H1 (cell line): ENCODE measurements at regions not wholly inside any gene's neighbourhood (a gene's known extent, or its start where the extent isn't known, plus 50 kb on each side); places are given as distances from the start of the nearest gene placed in this dataset.

Experiments
- CTCF ChIA-PET: fragments of 300-600 bp; sonication (Branson Sonifier 250); formaldehyde crosslinking; loops from one replicate; lab custom pipeline; 2021; ENCODE audit not compliant: partially characterized antibody; lab: Charles Lee
- POLR2A ChIA-PET: fragments of 300-600 bp; sonication (Branson Sonifier 250); formaldehyde crosslinking; loops from one replicate; lab custom pipeline; 2021; ENCODE audit warnings: inconsistent platforms; ENCODE audit not compliant: partially characterized antibody; lab: Charles Lee
- DNase-seq, 2 experiments: peaks; one replicate each; pipeline versions ENCODE4 v3.0.0 to v3.0.0-alpha.2; 2010 to 2022; ENCODE audit warnings: low spot score in 2 of 2, low read depth in 1 of 2, mixed read lengths in 1 of 2
- FAIRE-seq: peaks from 2 replicates; lab custom pipeline; 2011; peaks lifted over from hg19 to GRCh38; lab: Jason Lieb, UNC
- H2AFZ ChIP-seq: 2 replicates; pipeline ENCODE4 v1.8.1; 2012; ENCODE audit warnings: low read length, inconsistent platforms
- H2AK5ac ChIP-seq: 2 replicates; pipeline ENCODE4 v1.6.1; 2013; ENCODE audit warnings: low read depth, low read length
- H2BK120ac ChIP-seq: replicated peaks from 2 replicates; pipeline ENCODE3; 2013; ENCODE audit warnings: low read depth, low read length, inconsistent platforms
- H2BK12ac ChIP-seq: 2 replicates; pipeline ENCODE4 v1.6.1; 2013; ENCODE audit warnings: low read depth, low read length
- H2BK15ac ChIP-seq: 2 replicates; pipeline ENCODE4 v1.6.1; 2013; ENCODE audit warnings: low read length
- H2BK20ac ChIP-seq: 2 replicates; pipeline ENCODE4 v1.6.1; 2013; ENCODE audit warnings: low read length
- H2BK5ac ChIP-seq: 2 replicates; pipeline ENCODE4 v1.6.1; 2013; ENCODE audit warnings: low read depth, low read length
- H3K14ac ChIP-seq: 2 replicates; pipeline ENCODE4 v1.6.1; 2013; ENCODE audit warnings: inconsistent platforms; ENCODE audit not compliant: insufficient read length
- H3K18ac ChIP-seq: 2 replicates; pipeline ENCODE4 v1.6.1; 2013; ENCODE audit warnings: low read length; ENCODE audit errors: extremely low read depth
- H3K23ac ChIP-seq: 2 replicates; pipeline ENCODE4 v1.6.1; 2013; ENCODE audit warnings: inconsistent platforms; ENCODE audit not compliant: insufficient read length
- H3K23me2 ChIP-seq: 2 replicates; pipeline ENCODE4 v1.6.1; 2013; ENCODE audit warnings: low read depth, low read length
- H3K27ac ChIP-seq: 2 replicates; pipeline ENCODE4 v1.6.1; 2011; ENCODE audit warnings: low read depth, low read length, inconsistent platforms
- H3K27me3 ChIP-seq, 4 experiments: replicated peaks in 1 of 4; 1 replicate in 1 of 4; 2 replicates in 3 of 4; pipeline versions ENCODE4 v1.6.1 to v1.8.1; 2011 to 2013; ENCODE audit warnings: low read length in 3 of 4, mild to moderate bottlenecking in 3 of 4, inconsistent platforms in 2 of 4, mixed read lengths in 2 of 4, moderate library complexity in 1 of 4; ENCODE audit not compliant: control insufficient read depth in 3 of 4, insufficient read depth in 3 of 4; ENCODE audit errors: extremely low read depth in 1 of 4
- H3K36me3 ChIP-seq, 4 experiments: 2 replicates each; pipeline versions ENCODE4 v1.6.1 to v1.8.1; 2011 to 2013; ENCODE audit warnings: mild to moderate bottlenecking in 4 of 4, low read length in 3 of 4, moderate library complexity in 2 of 4, control low read depth in 1 of 4, inconsistent platforms in 1 of 4; ENCODE audit not compliant: insufficient read depth in 4 of 4, control insufficient read depth in 2 of 4
- H3K4ac ChIP-seq: replicated peaks from 2 replicates; pipeline ENCODE3; 2013; ENCODE audit warnings: low read length, low read depth, mixed read lengths, inconsistent platforms; ENCODE audit not compliant: insufficient read length
- H3K4me1 ChIP-seq, 4 experiments: replicated peaks in 1 of 4; 1 replicate in 1 of 4; 2 replicates in 3 of 4; pipeline versions ENCODE4 v1.6.1 to v1.8.1; 2011 to 2013; ENCODE audit warnings: low read length in 3 of 4, inconsistent platforms in 2 of 4, mixed read lengths in 1 of 4; ENCODE audit not compliant: insufficient read depth in 4 of 4, control insufficient read depth in 3 of 4
- H3K4me2 ChIP-seq, 2 experiments: 2 replicates each; pipeline versions ENCODE4 v1.6.1 to v1.8.1; 2011 to 2013; ENCODE audit warnings: low read depth in 2 of 2, low read length in 2 of 2, control low read depth in 1 of 2, inconsistent platforms in 1 of 2, mild to moderate bottlenecking in 1 of 2; ENCODE audit not compliant: insufficient read depth in 1 of 2
- H3K4me3 ChIP-seq, 4 experiments: fragments of 200-600, 300-600 bp in 1 of 4; sonication (generic), shearing (Covaris generic), sonication (Bioruptor Twin) in 1 of 4; 2 replicates each; pipeline versions ENCODE4 v1.5.1 to v1.8.1; 2011 to 2016; ENCODE audit warnings: low read length in 4 of 4, low read depth in 3 of 4, control low read depth in 2 of 4, inconsistent platforms in 2 of 4, mild to moderate bottlenecking in 2 of 4, mixed read lengths in 1 of 4, moderate library complexity in 1 of 4; ENCODE audit not compliant: insufficient read depth in 2 of 4; ENCODE audit errors: extremely low read depth in 1 of 4
- H3K56ac ChIP-seq: replicated peaks from 2 replicates; pipeline ENCODE3; 2013; ENCODE audit warnings: low read depth, mild to moderate bottlenecking, mixed read lengths, low read length, inconsistent platforms; ENCODE audit not compliant: insufficient read length
- H3K79me1 ChIP-seq: 2 replicates; pipeline ENCODE4 v1.6.1; 2013; ENCODE audit warnings: low read depth, low read length, control low read depth
- H3K79me2 ChIP-seq, 2 experiments: 2 replicates each; pipeline versions ENCODE4 v1.6.1 to v1.8.1; 2012 to 2013; ENCODE audit warnings: low read length in 2 of 2, mild to moderate bottlenecking in 2 of 2, inconsistent platforms in 1 of 2; ENCODE audit not compliant: insufficient read depth in 2 of 2, control insufficient read depth in 1 of 2
- H3K9ac ChIP-seq, 4 experiments: replicated peaks in 1 of 4; 1 replicate in 1 of 4; 2 replicates in 3 of 4; pipeline versions ENCODE4 v1.6.1 to v1.8.1; 2011 to 2013; ENCODE audit warnings: low read depth in 3 of 4, low read length in 3 of 4, control low read depth in 2 of 4, mild to moderate bottlenecking in 2 of 4, moderate library complexity in 2 of 4, inconsistent platforms in 1 of 4; ENCODE audit errors: extremely low read depth in 1 of 4
- H3K9me3 ChIP-seq, 2 experiments: 2 replicates each; pipeline versions ENCODE4 v1.6.1 to v1.8.1; 2012 to 2013; ENCODE audit warnings: mild to moderate bottlenecking in 2 of 2, moderate library complexity in 2 of 2, control low read depth in 1 of 2, inconsistent platforms in 1 of 2, low read depth in 1 of 2, low read length in 1 of 2, mixed read lengths in 1 of 2; ENCODE audit not compliant: insufficient read depth in 2 of 2
- H4K20me1 ChIP-seq, 2 experiments: replicated peaks in 1 of 2; 2 replicates each; pipeline versions ENCODE3 to v1.8.1; 2011 to 2013; ENCODE audit warnings: inconsistent platforms in 2 of 2, low read length in 2 of 2, mild to moderate bottlenecking in 1 of 2; ENCODE audit not compliant: insufficient read depth in 2 of 2, control insufficient read depth in 1 of 2
- H4K5ac ChIP-seq: 2 replicates; pipeline ENCODE4 v1.6.1; 2013; ENCODE audit warnings: low read length, low read depth, mixed read lengths, inconsistent platforms; ENCODE audit not compliant: insufficient read length
- H4K8ac ChIP-seq: 2 replicates; pipeline ENCODE4 v1.8.0; 2013; ENCODE audit warnings: mild to moderate bottlenecking, moderate library complexity, low read length, inconsistent platforms; ENCODE audit not compliant: insufficient read depth; ENCODE audit errors: extremely low read depth
- H4K91ac ChIP-seq: replicated peaks from 2 replicates; pipeline ENCODE3; 2013; ENCODE audit warnings: low read length, mixed read lengths, inconsistent platforms; ENCODE audit not compliant: insufficient read length
- BCL11A ChIP-seq, 2 experiments: IDR thresholded peaks; one replicate each; pipeline ENCODE4 v1.6.1; 2011; ENCODE audit warnings: low read depth in 2 of 2, low read length in 2 of 2, mild to moderate bottlenecking in 2 of 2
- CEBPB ChIP-seq: IDR thresholded peaks from 2 replicates; pipeline ENCODE4 v1.6.1; 2012; ENCODE audit warnings: low read depth, low read length
- RAD21 ChIP-seq, 2 experiments: IDR thresholded peaks in 1 of 2; conservative IDR thresholded peaks in 1 of 2; 2 replicates each; pipeline ENCODE4 v1.6.1; 2011; ENCODE audit warnings: low read depth in 2 of 2, low read length in 2 of 2, improper control_type of control experiment in 1 of 2, inconsistent platforms in 1 of 2, mild to moderate bottlenecking in 1 of 2, moderate library complexity in 1 of 2
- WGBS, 2 experiments: shearing (Covaris generic) in 1 of 2; methylation state at CpG; one replicate each; pipeline versions ENCODE4 v1.1.6 to v1.1.7; 2013 to 2015; ENCODE audit warnings: low lambda C conversion rate in 2 of 2, mixed read lengths in 2 of 2, inconsistent platforms in 1 of 2, low coverage in 1 of 2, missing lambda C conversion rate in 1 of 2; ENCODE audit not compliant: insufficient replicate concordance in 2 of 2, insufficient coverage in 1 of 2, insufficient read length in 1 of 2; ENCODE audit errors: extremely low coverage in 1 of 2, missing lambda C conversion rate in 1 of 2; 5-methylcytosine and 5-hydroxymethylcytosine counted together

DNA sequence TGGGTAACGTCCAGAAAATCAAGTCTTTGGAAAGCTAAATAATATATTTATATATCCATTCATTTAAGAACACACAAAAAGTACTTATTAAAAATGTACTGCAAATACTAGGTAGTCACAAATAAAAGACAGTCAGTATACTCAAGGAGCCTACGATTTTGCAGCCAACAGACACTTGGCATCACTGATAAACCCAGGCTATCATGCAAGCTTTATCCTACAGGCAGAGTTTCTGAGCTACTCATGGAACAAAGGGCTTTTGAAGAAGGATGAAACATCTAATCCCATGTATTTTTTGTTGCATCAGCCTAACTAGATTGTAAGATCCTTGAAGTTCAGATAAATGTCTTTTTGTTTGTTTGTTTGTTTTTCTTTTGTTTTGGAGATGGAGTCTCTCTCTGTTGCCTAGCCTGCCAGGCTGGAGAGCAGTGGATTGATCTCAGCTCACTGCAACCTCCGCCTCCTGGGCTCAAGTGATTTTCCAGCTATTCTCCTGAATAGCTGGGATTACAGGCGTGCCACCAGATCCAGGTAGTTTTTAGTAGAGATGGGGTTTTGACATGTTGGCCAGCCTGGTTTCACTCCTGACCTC is 319.4 kb upstream of the MDFIC2 start:
- Histone ChIP-seq H3K27ac (no peak overlapping the region), H2BK15ac (no peak overlapping the region), H4K8ac (no peak overlapping the region), H3K4me1 (peaks cover 0 to 2% (median 0%) of the 10 kb centered on the region in 4 experiments; a peak in 2 of 7 replicates), H3K9me3 (no peaks in the 10 kb centered on the region), H3K4ac (no peak overlapping the region), H3K36me3 (no peaks in the 10 kb centered on the region), H3K56ac (no peak overlapping the region), H3K14ac (no peak overlapping the region), H3K18ac (no peak overlapping the region), H3K79me2 (no peaks in the 10 kb centered on the region), H4K20me1 (no peaks in the 10 kb centered on the region), H3K27me3 (no peaks in the 10 kb centered on the region), H3K79me1 (no peaks in the 10 kb centered on the region), H2BK12ac (peak overlapping the region; percentile 72; the same call in 1 of the 2 replicates), H2BK5ac (0 out of 2 replicates have a peak overlapping the region, but pooled peaks have one; percentile 26), H3K23me2 (no peaks in the 10 kb centered on the region), H2BK120ac (no peak overlapping the region), H2AK5ac (no peak overlapping the region), H3K4me2 (peak overlapping the region; percentile 15 to 36; a peak in 2 of 4 replicates), H2AFZ (no peak overlapping the region), H2BK20ac (no peak overlapping the region), H3K9ac (no peak overlapping the region), H3K23ac (no peak overlapping the region), H4K91ac (no peak overlapping the region), H3K4me3 (no peak overlapping the region), H4K5ac (no peak overlapping the region)
- FAIRE-seq (peak; percentile 81), DNase-seq (peak in 1 of 2 experiments; percentile 50)
- WGBS, 2 experiments = 73% methylated on average over 4 of the region's 4 CpGs; no CpG with 5 or more reads in 1 of the 2 experiments
- POLR2A ChIA-PET = interaction anchor here (0.9 to 1.2 kb wide), 2 partner anchors 17 to 20 kb away, joined by 3 to 4 read pairs; no protein-coding TSS in a partner anchor
- 0 out of 4 replicates have a peak, but pooled peaks of 1 of the 2 experiments have one; percentile 6 for TF ChIP-seq RAD21 (IDR thresholded peaks at IDR 0.05 in 1 of 2, conservative IDR thresholded peaks at IDR 0.05 in 1 of 2; ENCODE audit: low read depth in 2 of 2, low read length in 2 of 2)
- no peak for TF ChIP-seq BCL11A (IDR thresholded peaks at IDR 0.05; ENCODE audit: low read depth in 2 of 2, low read length in 2 of 2)
- TF ChIP-seq CEBPB = peak; percentile 65
- CTCF ChIA-PET = interaction anchor here (0.7 kb wide), 1 partner anchor 15 kb away, joined by 5 read pairs; no protein-coding TSS in a partner anchor
